Osteoblast (primary cell): ENCODE measurements at regions not wholly inside any gene's neighbourhood (a gene's known extent, or its start where the extent isn't known, plus 50 kb on each side); places are given as distances from the start of the nearest gene placed in this dataset.

Experiments
- DNase-seq: peaks from one replicate; pipeline ENCODE4 v3.0.0; 2011; ENCODE audit warnings: low spot score, mixed read lengths; ENCODE audit not compliant: insufficient read length; ENCODE audit errors: missing footprints
- H2AFZ ChIP-seq: 2 replicates; pipeline ENCODE4 v1.6.0; 2011; ENCODE audit warnings: mild to moderate bottlenecking, low read length
- H3K27ac ChIP-seq: 2 replicates; pipeline ENCODE4 v1.5.1; 2011; ENCODE audit warnings: mild to moderate bottlenecking, low read depth, low read length, moderate library complexity
- H3K27me3 ChIP-seq: 2 replicates; pipeline ENCODE4 v1.6.0; 2012; ENCODE audit warnings: mild to moderate bottlenecking, control low read depth, inconsistent platforms, low read length, moderate library complexity; ENCODE audit not compliant: insufficient read depth
- H3K36me3 ChIP-seq: 2 replicates; pipeline ENCODE4 v1.5.1; 2011; ENCODE audit warnings: mild to moderate bottlenecking, low read length, control low read depth, moderate library complexity; ENCODE audit not compliant: insufficient read depth
- H3K4me1 ChIP-seq: 2 replicates; pipeline ENCODE4 v1.5.1; 2011; ENCODE audit warnings: mild to moderate bottlenecking, low read length, control low read depth, moderate library complexity; ENCODE audit not compliant: insufficient read depth
- H3K4me2 ChIP-seq: 2 replicates; pipeline ENCODE4 v1.6.0; 2011; ENCODE audit warnings: mild to moderate bottlenecking, low read length; ENCODE audit not compliant: insufficient read depth
- H3K4me3 ChIP-seq: fragments of 200-600 bp; sonication (generic); 3 replicates; pipeline ENCODE4 v1.5.1; 2012; ENCODE audit warnings: mild to moderate bottlenecking, low read length, inconsistent platforms; ENCODE audit not compliant: insufficient read depth
- H3K79me2 ChIP-seq: 2 replicates; pipeline ENCODE4 v1.6.0; 2012; ENCODE audit warnings: mild to moderate bottlenecking, low read length, control low read depth, inconsistent platforms; ENCODE audit not compliant: insufficient read depth
- H3K9me3 ChIP-seq: 2 replicates; pipeline ENCODE4 v1.5.1; 2011; ENCODE audit warnings: low read depth, low read length, control low read depth
- H4K20me1 ChIP-seq: 2 replicates; pipeline ENCODE4 v1.6.0; 2012; ENCODE audit warnings: mild to moderate bottlenecking, low read length, control low read depth; ENCODE audit not compliant: insufficient read depth
- CTCF ChIP-seq: IDR thresholded peaks from 2 replicates; pipeline ENCODE4 v1.5.1; 2011; ENCODE audit warnings: mild to moderate bottlenecking, low read depth, low read length, moderate library complexity; ENCODE audit errors: extremely low read depth

DNA sequence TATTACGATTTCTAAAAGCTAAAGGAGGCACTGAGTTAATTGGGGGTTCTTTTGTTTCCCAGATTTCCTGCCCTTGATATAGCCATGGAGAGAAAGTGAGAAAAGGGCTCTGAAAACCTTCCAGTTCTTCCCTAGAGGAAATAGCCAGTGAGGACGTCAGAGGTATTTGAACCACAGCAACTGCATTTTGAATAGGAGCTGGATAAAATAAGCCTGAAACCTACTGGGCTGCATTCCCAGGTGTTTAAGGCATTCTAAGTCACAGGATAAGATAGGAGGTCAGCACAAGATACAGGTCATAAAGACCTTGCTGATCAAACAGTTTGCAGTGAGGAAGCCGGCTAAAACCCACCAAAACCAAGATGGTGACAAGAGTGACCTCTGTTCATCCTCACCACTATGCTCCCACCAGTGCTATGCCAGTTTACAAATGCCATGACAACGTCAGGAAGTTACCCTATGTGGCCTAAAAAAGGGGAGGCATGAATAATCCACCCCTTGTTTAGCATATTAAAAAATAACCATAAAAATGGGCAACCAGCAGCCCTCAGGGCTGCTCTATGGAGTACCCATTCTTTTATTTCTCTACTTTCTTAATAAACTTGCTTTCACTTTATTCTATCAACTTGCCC lies 85.1 kb upstream of the FRMD4A start:
- Histone ChIP-seq H3K4me1 (peaks cover 20% of the 10 kb centered on the region), H3K27me3 (no peaks in the 10 kb centered on the region), H3K9me3 (no peaks in the 10 kb centered on the region), H4K20me1 (no peaks in the 10 kb centered on the region), H3K4me2 (no peak overlapping the region), H3K4me3 (no peak overlapping the region), H3K27ac (peak overlapping the region; percentile 80), H3K36me3 (no peaks in the 10 kb centered on the region), H3K79me2 (no peaks in the 10 kb centered on the region), H2AFZ (no peak overlapping the region)
- TF ChIP-seq CTCF: no peak
- no peak for DNase-seq

DNA sequence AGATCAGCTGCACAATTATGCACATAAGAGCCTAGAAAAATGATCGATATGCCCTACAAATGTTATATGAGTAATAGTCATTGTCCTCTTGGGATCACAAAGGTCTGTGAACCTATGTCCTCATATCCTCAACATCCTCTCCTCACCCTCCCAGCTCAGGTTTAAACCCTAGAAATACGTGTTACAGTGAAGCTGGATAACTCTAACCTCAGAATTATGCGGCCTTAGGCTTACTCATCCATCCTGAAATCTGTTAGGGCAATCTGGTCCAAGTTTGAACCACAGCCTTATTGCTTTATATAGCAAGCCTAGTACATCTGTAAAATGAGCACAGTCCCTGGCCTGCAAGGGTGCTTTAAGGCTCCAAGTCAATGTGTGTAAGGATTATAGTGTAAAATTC lies 84.2 kb upstream of the FRMD4A start:
- Histone ChIP-seq H3K27ac (peak overlapping the region; percentile 80), H3K9me3 (no peaks in the 10 kb centered on the region), H3K79me2 (no peaks in the 10 kb centered on the region), H3K27me3 (no peaks in the 10 kb centered on the region), H3K4me2 (peak overlapping the region; percentile 4), H2AFZ (no peak overlapping the region), H3K4me1 (peaks cover 20% of the 10 kb centered on the region), H4K20me1 (no peaks in the 10 kb centered on the region), H3K4me3 (no peak overlapping the region), H3K36me3 (no peaks in the 10 kb centered on the region)
- TF ChIP-seq CTCF: no peak
- DNase-seq: peak; percentile 86

DNA sequence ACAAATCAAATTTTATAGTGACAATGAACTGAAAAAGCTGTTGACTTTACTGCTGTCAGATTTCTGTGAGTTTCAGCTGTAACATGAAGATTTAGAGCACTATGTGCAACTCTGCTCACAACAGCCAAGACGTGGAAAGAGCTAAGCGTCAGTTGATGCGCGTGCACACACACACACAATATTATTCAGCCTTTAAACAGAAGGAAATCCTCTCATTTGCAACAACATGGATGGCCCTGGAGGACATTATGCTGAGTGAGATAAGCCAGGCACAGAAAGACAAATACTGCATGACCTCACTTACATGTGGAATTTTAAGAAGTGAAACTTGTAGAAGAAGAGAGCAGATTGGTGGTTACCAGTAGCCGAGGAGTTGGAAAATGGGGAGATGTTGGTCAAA lies 82.8 kb upstream of the FRMD4A start:
- TF ChIP-seq CTCF: no peak
- H3K27ac ChIP-seq: no peak overlapping the region
- H2AFZ ChIP-seq: peak overlapping the region; percentile 26
- no peak overlapping the region for H3K4me2 ChIP-seq
- no peaks in the 10 kb centered on the region for H3K79me2 ChIP-seq
- H4K20me1 ChIP-seq: no peaks in the 10 kb centered on the region
- H3K9me3 ChIP-seq: no peaks in the 10 kb centered on the region
- DNase-seq: no peak
- no peaks in the 10 kb centered on the region for H3K36me3 ChIP-seq
- H3K4me1 ChIP-seq: peaks cover 20% of the 10 kb centered on the region
- H3K4me3 ChIP-seq: no peak overlapping the region
- no peaks in the 10 kb centered on the region for H3K27me3 ChIP-seq

- Histone ChIP-seq H3K27me3 (no peaks in the 10 kb centered on the region), H3K36me3 (no peaks in the 10 kb centered on the region), H3K79me2 (no peaks in the 10 kb centered on the region), H3K27ac (peak overlapping the region; percentile 57), H2AFZ (no peak overlapping the region), H3K9me3 (no peaks in the 10 kb centered on the region), H3K4me2 (no peak overlapping the region), H3K4me1 (peaks cover 20% of the 10 kb centered on the region), H4K20me1 (no peaks in the 10 kb centered on the region), H3K4me3 (no peak overlapping the region)
- no peak for TF ChIP-seq CTCF
- no peak for DNase-seq
Observed at GRCh38 chr10:14412624-14413023, 81.9 kb upstream of the FRMD4A start.
